ENCODE measurements at regions not wholly inside any gene's neighbourhood (a gene's known extent, or its start where the extent isn't known, plus 50 kb on each side); places are given as distances from the start of the nearest gene placed in this dataset.

DNA sequence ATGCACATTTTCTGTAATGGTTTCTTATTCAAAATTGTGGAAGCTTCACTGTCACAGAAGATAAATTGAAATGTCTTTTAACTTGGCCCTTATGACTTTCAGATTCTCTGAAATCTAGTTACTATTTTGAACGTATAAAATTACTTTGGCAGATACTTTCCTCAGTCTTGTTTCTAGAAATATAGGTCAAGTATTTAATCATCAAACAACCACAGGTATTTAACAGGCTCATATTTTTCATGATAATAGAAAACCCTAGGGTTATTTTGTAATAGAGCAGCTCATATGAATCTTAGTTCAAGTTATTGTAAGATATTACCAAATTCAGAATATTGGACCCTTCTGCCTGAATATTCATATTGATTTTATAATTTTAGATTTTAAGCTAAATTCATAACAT is 236.0 kb upstream of the CDH18 start:
- Histone ChIP-seq H3K23ac (ENCODE audit: insufficient read length, low read depth, low read length) (no peak overlapping the region), H4K20me1 (ENCODE audit: control insufficient read depth, insufficient read depth, insufficient read length) (no peaks in the 10 kb centered on the region), H2BK12ac (ENCODE audit: insufficient read length, low read depth, low read length) (no peak overlapping the region), H3K79me1 (ENCODE audit: insufficient read depth, low read depth, low read length, poor library complexity, severe bottlenecking) (no peaks in the 10 kb centered on the region), H3K27me3 (ENCODE audit: insufficient read depth, low read length) (no peaks in the 10 kb centered on the region), H2BK5ac (ENCODE audit: insufficient read length, low read length) (no peak overlapping the region), H2BK15ac (ENCODE audit: low read depth, low read length) (no peak overlapping the region), H3K23me2 (ENCODE audit: insufficient read length, low read depth, low read length, poor library complexity, severe bottlenecking) (no peaks in the 10 kb centered on the region), H3K9me3 (ENCODE audit: control insufficient read depth, low read depth, low read length) (no peaks in the 10 kb centered on the region), H3K9ac (ENCODE audit: extremely low read depth, insufficient read length, low read length) (no peak overlapping the region), H2AK5ac (ENCODE audit: insufficient read length, low read length) (no peak overlapping the region), H3K14ac (ENCODE audit: insufficient read depth, low read length) (no peak overlapping the region), H3K18ac (ENCODE audit: insufficient read length, low read depth, low read length) (no peak overlapping the region), H3K4me2 (ENCODE audit: insufficient read depth, insufficient read length, low read length) (no peak overlapping the region), H3T11ph (ENCODE audit: low read length) (no peak overlapping the region), H4K8ac (replicated peaks; ENCODE audit: insufficient read length, low read depth, low read length) (no peak overlapping the region), H3K79me2 (ENCODE audit: insufficient read depth, low read length) (no peaks in the 10 kb centered on the region), H3K4me1 (ENCODE audit: insufficient read depth, low read length) (no peaks in the 10 kb centered on the region), H2BK120ac (ENCODE audit: low read depth, low read length, poor library complexity, severe bottlenecking) (no peak overlapping the region), H3K56ac (ENCODE audit: insufficient read length, low read depth, low read length) (no peak overlapping the region), H4K91ac (ENCODE audit: insufficient read length, low read depth, low read length) (no peak overlapping the region), H3K4ac (ENCODE audit: low read depth, low read length) (no peak overlapping the region), H2BK20ac (ENCODE audit: low read depth, low read length, poor library complexity, severe bottlenecking) (no peak overlapping the region), H4K5ac (ENCODE audit: insufficient read length, low read depth, low read length) (no peak overlapping the region), H2AFZ (ENCODE audit: low read length) (no peak overlapping the region), H3K27ac (ENCODE audit: insufficient read length, low read depth, low read length) (no peak overlapping the region)
- DNase-seq = no peak
- no peaks in the 10 kb centered on the region; a peak in 1 of 7 replicates for H3K36me3 Mint-ChIP-seq (ENCODE audit: insufficient read depth in 1 of 3, low read depth in 3 of 3)
- no peaks in the 10 kb centered on the region for H3K27me3 Mint-ChIP-seq (ENCODE audit: low read depth)
- no CpG with 5 or more reads among the region's 1 CpG for WGBS (ENCODE audit: extremely low coverage, insufficient read length, low lambda C conversion rate)
- no peak for TF ChIP-seq CTCF (conservative IDR thresholded peaks at IDR 0.05)
- H3K27ac Mint-ChIP-seq = no peak overlapping the region
- H3K9me3 Mint-ChIP-seq = no peaks in the 10 kb centered on the region
- peaks cover 3% of the 10 kb centered on the region in 2 experiments; a peak in 2 of 4 replicates for H3K4me1 Mint-ChIP-seq
- H3K4me3 Mint-ChIP-seq = no peak overlapping the region
